DMS53 (cell line): ENCODE measurements at regions not wholly inside any gene's neighbourhood (a gene's known extent, or its start where the extent isn't known, plus 50 kb on each side); places are given as distances from the start of the nearest gene placed in this dataset.
"Not testable (repeated sequence)": the region's sequence is repeated elsewhere in the genome, so short reads cannot be mapped to it uniquely, and the experiment has no call there.

Source experiments
- DNase-seq: peaks from one replicate; lab custom pipeline; 2025; lab: John Stamatoyannopoulos, UW

- no peak for DNase-seq
Observed at GRCh38 chr15:77877869-77878577, 199.5 kb downstream of the TBC1D2B start.

DNA sequence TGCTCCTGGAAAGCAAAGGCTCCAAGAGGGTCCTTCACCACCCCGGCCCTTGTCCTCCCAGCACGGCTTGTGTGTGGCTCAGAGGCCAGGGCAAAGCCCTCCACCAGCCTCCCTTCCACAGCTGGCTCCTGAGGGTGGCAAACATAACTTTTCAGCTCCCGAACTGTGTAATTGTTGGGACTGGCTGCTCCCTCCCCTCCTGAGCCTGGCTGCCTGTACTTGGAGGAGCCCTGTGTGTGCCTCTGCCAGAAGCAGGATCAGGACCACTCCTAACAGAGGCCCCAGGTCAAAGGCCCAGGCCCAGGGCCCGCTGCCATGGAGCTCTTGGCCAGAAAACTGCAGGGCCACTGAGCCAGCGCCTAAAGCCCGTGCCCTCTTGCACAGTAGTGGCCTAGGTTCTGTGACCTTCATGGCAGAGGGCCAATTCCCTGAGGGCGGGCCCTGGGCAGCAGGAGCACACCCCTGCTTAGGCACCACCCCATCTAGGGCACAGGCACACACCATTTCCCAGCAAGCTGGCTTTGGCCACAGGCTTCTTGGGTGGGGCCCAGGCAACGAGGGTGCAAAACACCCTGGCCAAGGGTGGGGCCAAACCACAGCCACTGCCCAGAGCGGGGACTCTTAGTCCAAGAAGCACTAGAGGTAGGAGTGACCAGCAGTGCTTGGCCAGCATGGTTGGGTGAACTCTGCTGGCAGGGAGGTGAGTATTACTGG, 201.2 kb downstream of the TBC1D2B start:
- not testable (repeated sequence) for DNase-seq

- DNase-seq = peak; percentile 67
Observed at GRCh38 chr15:77875066-77875721, 202.3 kb downstream of the TBC1D2B start.

GRCh38 chr15:77874063-77874462, 203.4 kb downstream of the TBC1D2B start:
- no peak for DNase-seq

- not testable (repeated sequence) for DNase-seq
Observed at GRCh38 chr15:77872521-77873425, 204.7 kb downstream of the TBC1D2B start.

GRCh38 chr15:77871852-77872371, 205.6 kb downstream of the TBC1D2B start:
- DNase-seq = no peak

DNA sequence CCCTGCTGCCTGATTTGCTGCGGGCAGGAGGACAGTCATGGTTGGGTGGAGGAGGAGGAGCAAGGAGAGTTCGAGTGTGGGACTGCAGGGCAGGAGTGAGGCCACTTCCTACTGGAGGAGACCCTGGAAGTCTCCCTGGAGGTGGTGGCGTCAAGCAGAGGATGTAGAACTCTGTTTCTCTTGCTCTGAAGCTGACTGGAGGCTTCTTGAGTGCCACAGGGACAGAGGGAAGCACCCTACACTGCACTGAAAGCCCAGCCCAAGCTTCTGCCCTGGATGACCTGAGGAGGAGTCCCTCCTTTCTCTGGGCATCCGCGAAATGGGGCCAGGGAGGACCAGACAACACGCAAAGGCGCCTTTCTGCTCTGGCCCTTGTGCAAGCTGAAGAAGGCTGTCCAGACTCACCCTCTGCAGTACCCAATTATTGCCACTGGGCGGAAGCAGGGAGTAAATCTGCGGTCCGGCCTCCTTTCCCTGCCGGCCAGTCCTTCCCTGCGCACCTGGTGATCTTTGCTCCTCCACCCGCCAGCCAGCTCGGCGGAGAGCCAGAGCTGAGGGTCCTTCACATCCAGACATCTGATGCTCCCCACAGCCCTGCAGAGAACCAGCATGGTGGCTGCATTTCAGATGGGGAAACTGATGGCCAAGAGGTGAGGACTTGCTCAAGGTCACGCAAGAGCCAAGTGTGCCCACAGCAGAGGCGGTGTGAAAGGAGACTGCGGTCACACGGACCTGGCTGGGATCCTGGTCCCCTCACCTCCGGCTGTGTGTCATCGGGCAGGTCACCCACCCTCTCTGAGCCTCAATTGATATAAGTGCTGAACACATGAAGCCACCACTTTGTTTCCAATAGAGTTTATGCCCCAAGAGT, 207.1 kb downstream of the TBC1D2B start:
- peak; percentile 80 for DNase-seq

DNA sequence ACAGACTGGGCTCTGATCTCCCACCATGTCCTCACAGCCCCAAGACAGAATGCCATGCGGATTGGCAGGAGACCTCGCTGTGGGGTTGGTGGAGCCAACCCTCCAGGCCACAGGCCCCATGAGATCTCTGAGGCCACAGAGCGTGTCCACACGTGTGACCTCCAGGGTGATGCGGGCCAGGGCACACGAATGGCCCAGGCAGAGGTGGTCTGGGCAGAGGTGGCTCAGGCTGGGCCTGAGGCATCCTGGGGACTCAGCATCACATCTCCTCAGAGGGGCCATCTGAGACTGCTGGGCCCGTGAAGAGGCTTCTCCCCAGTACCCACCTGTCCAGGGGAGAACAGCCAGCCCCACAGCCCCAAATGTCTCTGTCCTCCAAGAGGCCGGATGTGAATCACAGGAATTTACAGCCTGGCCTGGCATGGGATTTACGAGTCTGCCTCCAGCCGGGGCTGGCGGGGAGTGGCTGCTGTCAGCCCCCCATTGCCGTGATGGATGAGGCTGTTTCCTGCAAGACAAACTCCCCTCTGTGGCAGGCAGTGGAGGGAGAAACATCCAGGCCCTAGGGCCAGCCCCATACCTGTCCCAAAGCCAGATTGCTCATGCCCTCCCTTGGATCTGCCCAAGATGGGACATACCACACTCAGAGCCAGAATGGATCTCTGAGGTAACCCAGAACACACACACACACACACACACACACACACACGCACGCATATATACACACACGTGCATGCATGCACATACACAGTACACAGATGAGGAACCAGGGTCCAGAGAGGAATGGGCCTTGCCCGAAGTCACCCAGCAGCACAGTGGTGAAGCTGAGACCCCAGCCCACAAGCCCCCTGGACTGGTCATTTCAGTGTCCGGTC, 208.3 kb downstream of the TBC1D2B start:
- no peak for DNase-seq

DNA sequence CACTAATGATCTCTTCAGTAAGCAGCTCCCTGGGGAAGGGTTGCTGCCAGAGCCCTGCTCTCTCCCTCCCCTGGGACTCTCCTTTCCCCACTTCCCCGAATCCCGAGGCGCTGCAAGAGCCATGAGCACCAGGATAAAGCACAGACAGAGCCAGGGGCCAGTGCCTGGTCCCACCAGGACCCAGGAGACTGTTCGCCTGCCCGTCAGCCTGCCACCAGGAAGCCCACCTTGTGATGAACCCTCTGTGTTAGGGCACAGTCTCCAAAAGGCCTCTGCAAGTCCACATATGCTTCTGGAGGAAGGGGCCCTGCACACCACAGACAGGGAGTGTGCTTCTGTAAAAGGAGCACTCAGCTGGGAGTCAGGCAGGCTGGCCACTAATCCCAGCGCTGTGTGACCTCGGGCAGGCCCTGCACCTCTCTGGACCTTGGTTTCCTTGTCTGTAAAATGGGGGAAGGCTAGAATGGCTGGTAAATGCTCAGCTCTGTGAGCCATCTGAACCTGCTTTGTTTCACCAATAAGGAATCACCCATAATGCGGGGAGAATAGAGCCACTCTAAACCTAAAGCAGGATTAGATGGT, 209.4 kb downstream of the TBC1D2B start:
- DNase-seq = not testable (repeated sequence)

DNA sequence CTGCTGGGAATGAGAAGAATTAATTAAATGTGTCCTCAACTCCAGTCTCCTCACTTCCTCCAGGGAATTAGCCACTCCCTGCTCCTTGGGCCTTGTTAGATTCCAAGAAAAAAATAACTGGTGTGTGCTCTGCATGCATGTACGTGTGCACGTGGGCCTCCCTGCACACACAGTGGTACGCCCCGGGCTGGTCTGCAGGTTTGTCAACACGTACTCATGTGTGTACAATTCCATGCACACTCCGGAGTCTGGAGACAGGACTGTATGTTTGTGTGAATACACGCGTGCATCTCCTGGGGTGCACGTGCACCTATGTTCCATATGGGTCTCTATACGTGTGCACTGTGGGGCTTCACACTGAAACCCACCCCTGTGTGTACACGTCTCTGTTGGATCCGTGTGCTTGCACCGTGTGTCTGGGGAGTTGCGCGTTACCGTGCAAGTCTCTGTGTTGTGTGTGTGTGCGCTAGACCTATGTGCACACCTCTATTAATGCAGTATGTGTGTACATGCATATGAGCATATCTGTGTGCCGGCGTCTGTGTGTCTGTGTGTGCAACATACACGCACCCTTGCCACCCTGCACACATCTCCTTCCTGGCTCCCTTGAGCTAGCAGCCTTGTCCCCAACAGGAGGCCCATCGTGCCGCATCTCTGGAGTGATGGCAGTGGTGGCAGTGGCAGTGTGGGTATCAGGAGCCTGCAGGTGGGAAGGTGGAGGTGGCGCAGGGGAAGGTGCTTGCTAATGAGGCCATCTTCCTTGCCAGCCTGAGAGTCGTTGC, 210.1 kb downstream of the TBC1D2B start:
- no peak for DNase-seq

- no peak for DNase-seq
Observed at GRCh38 chr15:77866596-77867125, 210.8 kb downstream of the TBC1D2B start.

DNA sequence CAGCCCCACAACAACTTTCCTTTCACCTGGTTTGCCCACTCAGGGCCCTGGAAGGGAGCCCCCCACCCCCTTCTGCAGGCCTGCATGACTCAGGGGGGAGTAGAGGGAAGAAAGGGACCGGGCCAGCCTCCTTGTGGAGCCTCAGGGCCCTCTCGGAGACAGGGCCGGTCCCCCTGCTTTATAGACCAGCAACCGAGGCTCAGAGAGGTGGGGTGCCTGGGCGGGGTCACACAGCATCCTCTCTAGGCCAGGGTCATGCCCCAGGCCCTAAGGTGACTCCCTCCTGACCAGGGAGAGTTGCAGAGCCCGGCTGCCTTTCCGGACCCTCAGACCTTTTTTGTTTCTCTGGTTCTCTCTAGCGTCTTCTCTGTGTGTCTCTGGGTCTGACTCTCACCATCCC, 211.3 kb downstream of the TBC1D2B start:
- no peak for DNase-seq

- no peak for DNase-seq
Observed at GRCh38 chr15:77865701-77866100, 211.8 kb downstream of the TBC1D2B start.

- DNase-seq = no peak
Observed at GRCh38 chr15:77865106-77865610, 212.4 kb downstream of the TBC1D2B start.

- DNase-seq = peak; percentile 67
Observed at GRCh38 chr15:77864211-77865105, 213.1 kb downstream of the TBC1D2B start.

- no peak for DNase-seq
Observed at GRCh38 chr15:77863491-77864105, 213.9 kb downstream of the TBC1D2B start.
